GM18517 (cell line): ENCODE measurements at regions not wholly inside any gene's neighbourhood (a gene's known extent, or its start where the extent isn't known, plus 50 kb on each side); places are given as distances from the start of the nearest gene placed in this dataset.
A peak's percentile ranks its signal among the peaks of the same experiment; 100 is the strongest.
"Not testable (repeated sequence)": the region's sequence is repeated elsewhere in the genome, so short reads cannot be mapped to it uniquely, and the experiment has no call there.

ENCODE experiments used
- ATAC-seq: cut with Tn5 transposase; IDR thresholded peaks from one replicate; pipeline ENCODE4 v1.9.1; 2021; ENCODE audit warnings: mild to moderate bottlenecking, moderate library complexity; ENCODE audit not compliant: unreplicated experiment

GRCh38 chr13:97855570-97856303 lies 97.7 kb upstream of the IPO5 start:
- peak; percentile 51 for ATAC-seq

- ATAC-seq, result no peak
Measured at GRCh38 chr13:97856304-97856675, 97.2 kb upstream of the IPO5 start.

- no peak for ATAC-seq
Measured at GRCh38 chr13:97858161-97858560, 95.3 kb upstream of the IPO5 start.

GRCh38 chr13:97866346-97866745 lies 87.1 kb upstream of the IPO5 start:
- ATAC-seq, result no peak

- ATAC-seq, result no peak
Measured at GRCh38 chr13:97866751-97867150, 86.7 kb upstream of the IPO5 start.

- ATAC-seq, result no peak
Measured at GRCh38 chr13:97873398-97873797, 80.1 kb upstream of the IPO5 start.

- no peak for ATAC-seq
Measured at GRCh38 chr13:97875218-97875617, 78.3 kb upstream of the IPO5 start.

- no peak for ATAC-seq
Measured at GRCh38 chr13:97875911-97876310, 77.6 kb upstream of the IPO5 start.

GRCh38 chr13:97878431-97879375 lies 74.8 kb upstream of the IPO5 start:
- no peak for ATAC-seq

GRCh38 chr13:97879646-97880310 lies 73.7 kb upstream of the IPO5 start:
- no peak for ATAC-seq

GRCh38 chr13:97880311-97880675 lies 73.2 kb upstream of the IPO5 start:
- no peak for ATAC-seq

- no peak for ATAC-seq
Measured at GRCh38 chr13:97881556-97881955, 71.9 kb upstream of the IPO5 start.

GRCh38 chr13:97883396-97883795 lies 70.1 kb upstream of the IPO5 start:
- no peak for ATAC-seq

- ATAC-seq, result no peak
Measured at GRCh38 chr13:97884707-97885468, 68.6 kb upstream of the IPO5 start.

GRCh38 chr13:97885641-97886040 lies 67.8 kb upstream of the IPO5 start:
- ATAC-seq, result no peak

GRCh38 chr13:97889803-97890202 lies 63.7 kb upstream of the IPO5 start:
- no peak for ATAC-seq

- ATAC-seq, result no peak
Measured at GRCh38 chr13:97890573-97890972, 62.9 kb upstream of the IPO5 start.

GRCh38 chr13:97891964-97892363 lies 61.5 kb upstream of the IPO5 start:
- ATAC-seq, result not testable (repeated sequence)

- ATAC-seq, result no peak
Measured at GRCh38 chr13:97892717-97893116, 60.8 kb upstream of the IPO5 start.

- no peak for ATAC-seq
Measured at GRCh38 chr13:97895383-97895782, 58.1 kb upstream of the IPO5 start.

- ATAC-seq, result no peak
Measured at GRCh38 chr13:97896446-97896845, 57.0 kb upstream of the IPO5 start.
